A549 (cell line): ENCODE measurements at regions not wholly inside any gene's neighbourhood (a gene's known extent, or its start where the extent isn't known, plus 50 kb on each side); places are given as distances from the start of the nearest gene placed in this dataset.

Experiments
- BHLHE40 ChIP-seq: IDR thresholded peaks from 2 replicates; pipeline ENCODE4 v1.6.1; 2012; ENCODE audit warnings: low read depth, low read length, inconsistent platforms
- EP300 ChIP-seq, 2 experiments: fragments of >200 bp; sonication (Bioruptor Twin); formaldehyde crosslinking; IDR thresholded peaks; 2 replicates in 1 of 2; 3 replicates in 1 of 2; pipeline ENCODE4 v1.6.1; 2016 to 2017
- FOSL2 ChIP-seq, 2 experiments: fragments of 450-650 bp in 1 of 2; fragments of >200 bp in 1 of 2; sonication (Bioruptor Twin) in 1 of 2; formaldehyde crosslinking; IDR thresholded peaks; 2 replicates each; pipeline versions ENCODE4 v1.5.0 to v1.6.1; 2016 to 2020; ENCODE audit warnings: mild to moderate bottlenecking in 1 of 2, moderate library complexity in 1 of 2
- JUN ChIP-seq, 2 experiments: fragments of >200 bp; sonication (Bioruptor Twin); formaldehyde crosslinking; IDR thresholded peaks; 2 replicates in 1 of 2; 3 replicates in 1 of 2; pipeline ENCODE4 v1.6.1; 2016 to 2017
- POLR2A ChIP-seq: IDR thresholded peaks from 2 replicates; pipeline ENCODE4 v1.6.1; 2012; ENCODE audit warnings: mild to moderate bottlenecking, low read length
- SREBF2 ChIP-seq: fragments of 450-650 bp; IDR thresholded peaks from 2 replicates; pipeline ENCODE4 v1.6.1; 2014; ENCODE audit warnings: mild to moderate bottlenecking, moderate library complexity
- TF ChIP-seq, protein P1 (sequence below): fragments of >200 bp; sonication (Bioruptor Twin); formaldehyde crosslinking; IDR thresholded peaks from 3 replicates; pipeline ENCODE4 v1.5.1; 2016
- TF ChIP-seq, protein P2 (sequence below): fragments of 200-600 bp; sonication (generic); IDR thresholded peaks from 2 replicates; pipeline ENCODE4 v1.6.1; 2016; ENCODE audit warnings: antibody characterized with exemption, mild to moderate bottlenecking, moderate library complexity

GRCh38 chr6:6941201-6941600, 166.6 kb upstream of the RREB1 start:
- no peak for TF ChIP-seq JUN (IDR thresholded peaks at IDR 0.05)
- TF ChIP-seq, protein P1, sequence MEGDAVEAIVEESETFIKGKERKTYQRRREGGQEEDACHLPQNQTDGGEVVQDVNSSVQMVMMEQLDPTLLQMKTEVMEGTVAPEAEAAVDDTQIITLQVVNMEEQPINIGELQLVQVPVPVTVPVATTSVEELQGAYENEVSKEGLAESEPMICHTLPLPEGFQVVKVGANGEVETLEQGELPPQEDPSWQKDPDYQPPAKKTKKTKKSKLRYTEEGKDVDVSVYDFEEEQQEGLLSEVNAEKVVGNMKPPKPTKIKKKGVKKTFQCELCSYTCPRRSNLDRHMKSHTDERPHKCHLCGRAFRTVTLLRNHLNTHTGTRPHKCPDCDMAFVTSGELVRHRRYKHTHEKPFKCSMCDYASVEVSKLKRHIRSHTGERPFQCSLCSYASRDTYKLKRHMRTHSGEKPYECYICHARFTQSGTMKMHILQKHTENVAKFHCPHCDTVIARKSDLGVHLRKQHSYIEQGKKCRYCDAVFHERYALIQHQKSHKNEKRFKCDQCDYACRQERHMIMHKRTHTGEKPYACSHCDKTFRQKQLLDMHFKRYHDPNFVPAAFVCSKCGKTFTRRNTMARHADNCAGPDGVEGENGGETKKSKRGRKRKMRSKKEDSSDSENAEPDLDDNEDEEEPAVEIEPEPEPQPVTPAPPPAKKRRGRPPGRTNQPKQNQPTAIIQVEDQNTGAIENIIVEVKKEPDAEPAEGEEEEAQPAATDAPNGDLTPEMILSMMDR: no peak
- TF ChIP-seq SREBF2: no peak
- TF ChIP-seq POLR2A: no peak
- TF ChIP-seq, protein P2, sequence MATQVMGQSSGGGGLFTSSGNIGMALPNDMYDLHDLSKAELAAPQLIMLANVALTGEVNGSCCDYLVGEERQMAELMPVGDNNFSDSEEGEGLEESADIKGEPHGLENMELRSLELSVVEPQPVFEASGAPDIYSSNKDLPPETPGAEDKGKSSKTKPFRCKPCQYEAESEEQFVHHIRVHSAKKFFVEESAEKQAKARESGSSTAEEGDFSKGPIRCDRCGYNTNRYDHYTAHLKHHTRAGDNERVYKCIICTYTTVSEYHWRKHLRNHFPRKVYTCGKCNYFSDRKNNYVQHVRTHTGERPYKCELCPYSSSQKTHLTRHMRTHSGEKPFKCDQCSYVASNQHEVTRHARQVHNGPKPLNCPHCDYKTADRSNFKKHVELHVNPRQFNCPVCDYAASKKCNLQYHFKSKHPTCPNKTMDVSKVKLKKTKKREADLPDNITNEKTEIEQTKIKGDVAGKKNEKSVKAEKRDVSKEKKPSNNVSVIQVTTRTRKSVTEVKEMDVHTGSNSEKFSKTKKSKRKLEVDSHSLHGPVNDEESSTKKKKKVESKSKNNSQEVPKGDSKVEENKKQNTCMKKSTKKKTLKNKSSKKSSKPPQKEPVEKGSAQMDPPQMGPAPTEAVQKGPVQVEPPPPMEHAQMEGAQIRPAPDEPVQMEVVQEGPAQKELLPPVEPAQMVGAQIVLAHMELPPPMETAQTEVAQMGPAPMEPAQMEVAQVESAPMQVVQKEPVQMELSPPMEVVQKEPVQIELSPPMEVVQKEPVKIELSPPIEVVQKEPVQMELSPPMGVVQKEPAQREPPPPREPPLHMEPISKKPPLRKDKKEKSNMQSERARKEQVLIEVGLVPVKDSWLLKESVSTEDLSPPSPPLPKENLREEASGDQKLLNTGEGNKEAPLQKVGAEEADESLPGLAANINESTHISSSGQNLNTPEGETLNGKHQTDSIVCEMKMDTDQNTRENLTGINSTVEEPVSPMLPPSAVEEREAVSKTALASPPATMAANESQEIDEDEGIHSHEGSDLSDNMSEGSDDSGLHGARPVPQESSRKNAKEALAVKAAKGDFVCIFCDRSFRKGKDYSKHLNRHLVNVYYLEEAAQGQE: no peak
- no peak for TF ChIP-seq EP300 (IDR thresholded peaks at IDR 0.05)
- TF ChIP-seq FOSL2 (IDR thresholded peaks at IDR 0.05): no peak
- no peak for TF ChIP-seq FOSL2 (CRISPR knock-in tag; IDR thresholded peaks at IDR 0.05)
- no peak for TF ChIP-seq BHLHE40
